Endothelial cell of umbilical vein (primary cell): ENCODE measurements at regions not wholly inside any gene's neighbourhood (a gene's known extent, or its start where the extent isn't known, plus 50 kb on each side); places are given as distances from the start of the nearest gene placed in this dataset.

Experiments used
- BruUV-seq: library from RNA; stranded (reverse); fragments of 400-500 nt; replicated peaks from 2 replicates; lab custom pipeline; 2021; lab: Mats Ljungman, UMichigan
- CTCF ChIA-PET: fragments of 300-600, 350-600 bp; sonication (Branson Sonifier 250); formaldehyde crosslinking; loops from one replicate; lab custom pipeline; 2021; ENCODE audit warnings: antibody characterized with exemption, inconsistent platforms; lab: Charles Lee
- POLR2A ChIA-PET: fragments of 300-600, 350-600 bp; sonication (Branson Sonifier 250); formaldehyde crosslinking; loops from one replicate; lab custom pipeline; 2021; ENCODE audit warnings: antibody characterized with exemption, inconsistent platforms; lab: Charles Lee
- DNase-seq: peaks from one replicate; pipeline ENCODE4 v3.0.0-alpha.2; 2011; ENCODE audit warnings: low read depth, low spot score
- FAIRE-seq: peaks from 2 replicates; lab custom pipeline; 2011; peaks lifted over from hg19 to GRCh38; lab: Jason Lieb, UNC
- H2AFZ ChIP-seq: 2 replicates; pipeline ENCODE4 v1.6.0; 2012; ENCODE audit warnings: low read depth, low read length, control low read depth, inconsistent platforms
- H3K27ac ChIP-seq: 2 replicates; pipeline ENCODE4 v1.5.1; 2011; ENCODE audit warnings: low read depth, mild to moderate bottlenecking, control low read depth, low read length, moderate library complexity; ENCODE audit not compliant: insufficient read depth
- H3K27me3 ChIP-seq, 2 experiments: 2 replicates each; pipeline versions ENCODE4 v1.6.0 to v1.6.1; 2011; ENCODE audit warnings: low read length in 2 of 2, mixed read lengths in 1 of 2; ENCODE audit not compliant: control insufficient read depth in 2 of 2, insufficient read depth in 2 of 2
- H3K36me3 ChIP-seq, 2 experiments: 2 replicates in 1 of 2; 3 replicates in 1 of 2; pipeline ENCODE4 v1.5.1; 2011; ENCODE audit warnings: low read length in 2 of 2, mild to moderate bottlenecking in 1 of 2, moderate library complexity in 1 of 2; ENCODE audit not compliant: control insufficient read depth in 2 of 2, insufficient read depth in 2 of 2; ENCODE audit errors: extremely low read depth in 1 of 2
- H3K4me1 ChIP-seq: 3 replicates; pipeline ENCODE4 v1.5.1; 2011; ENCODE audit warnings: mild to moderate bottlenecking, low read length; ENCODE audit not compliant: control insufficient read depth, insufficient read depth; ENCODE audit errors: extremely low read depth
- H3K4me2 ChIP-seq: 2 replicates; pipeline ENCODE4 v1.6.1; 2011; ENCODE audit warnings: low read length, control low read depth, mixed read lengths; ENCODE audit not compliant: insufficient read depth
- H3K4me3 ChIP-seq, 3 experiments: fragments of 200-600 bp in 1 of 3; sonication (generic), shearing (Covaris generic) in 1 of 3; replicated peaks in 1 of 3; 2 replicates each; pipeline ENCODE4 v1.5.1; 2011 to 2016; ENCODE audit warnings: control low read depth in 3 of 3, low read length in 3 of 3, mild to moderate bottlenecking in 2 of 3, inconsistent platforms in 1 of 3, low read depth in 1 of 3, moderate library complexity in 1 of 3; ENCODE audit not compliant: insufficient read depth in 1 of 3
- H3K79me2 ChIP-seq: 2 replicates; pipeline ENCODE4 v1.6.0; 2012; ENCODE audit warnings: low read length, inconsistent platforms; ENCODE audit not compliant: control insufficient read depth, insufficient read depth
- H3K9ac ChIP-seq: replicated peaks from 2 replicates; pipeline ENCODE3; 2011; ENCODE audit warnings: low read length, control low read depth; ENCODE audit not compliant: insufficient read depth; ENCODE audit errors: extremely low read depth
- H3K9me1 ChIP-seq: replicated peaks from 3 replicates; pipeline ENCODE4 v1.6.0; 2011; ENCODE audit warnings: mild to moderate bottlenecking, low read length; ENCODE audit not compliant: control insufficient read depth, insufficient read depth; ENCODE audit errors: extremely low read depth
- H3K9me3 ChIP-seq: replicated peaks from 2 replicates; pipeline ENCODE4 v1.5.1; 2012; ENCODE audit warnings: low read length, inconsistent platforms; ENCODE audit not compliant: control insufficient read depth, insufficient read depth
- H4K20me1 ChIP-seq: replicated peaks from 2 replicates; pipeline ENCODE3; 2011; ENCODE audit warnings: mild to moderate bottlenecking, low read length; ENCODE audit not compliant: control insufficient read depth, insufficient read depth; ENCODE audit errors: extremely low read depth
- EZH2 ChIP-seq: IDR thresholded peaks from 2 replicates; pipeline ENCODE4 v1.6.1; 2012; ENCODE audit warnings: borderline replicate concordance, low read depth, mild to moderate bottlenecking, moderate library complexity, low read length, inconsistent platforms; ENCODE audit not compliant: severe bottlenecking
- FOS ChIP-seq: IDR thresholded peaks from 2 replicates; pipeline ENCODE4 v1.6.1; 2011; ENCODE audit warnings: mild to moderate bottlenecking, low read length, moderate library complexity, borderline replicate concordance; ENCODE audit not compliant: insufficient read depth
- GATA2 ChIP-seq: IDR thresholded peaks from 2 replicates; pipeline ENCODE4 v1.7.0; 2011; ENCODE audit warnings: low read depth, mild to moderate bottlenecking, moderate library complexity, mixed read lengths, low read length; ENCODE audit not compliant: insufficient read length, insufficient read depth
- JUN ChIP-seq: IDR thresholded peaks from 2 replicates; pipeline ENCODE4 v1.6.1; 2011; ENCODE audit warnings: borderline replicate concordance, low read depth; ENCODE audit not compliant: insufficient read length, insufficient read depth
- MYC ChIP-seq: IDR thresholded peaks from one replicate; pipeline ENCODE4 v1.6.1; 2011; ENCODE audit warnings: mild to moderate bottlenecking, low read depth, low read length
- POLR2A ChIP-seq: IDR thresholded peaks from 2 replicates; pipeline ENCODE4 v1.6.1; 2012; ENCODE audit warnings: low read depth, mild to moderate bottlenecking, control low read depth, low read length
- POLR2AphosphoS5 ChIP-seq: IDR thresholded peaks from 2 replicates; pipeline ENCODE4 v1.6.1; 2012; ENCODE audit warnings: low read depth, mild to moderate bottlenecking, control low read depth, low read length, moderate library complexity; ENCODE audit not compliant: insufficient read depth
- dilution Hi-C: fragments of 300-500 bp; cut with MboI; formaldehyde crosslinking; loops from one replicate; pipeline ENCODE4 v1.15.0; 2019; ENCODE audit warnings: low sequenced_read_pairs; ENCODE audit not compliant: extremely low pct_ligation_motif_present
- intact Hi-C: fragments of 100-400 bp; cut with micrococcal nuclease; formaldehyde crosslinking; loops from one replicate; pipeline ENCODE4 v1.10.0; 2022
- TF ChIP-seq, protein P1 (sequence below): IDR thresholded peaks from 2 replicates; pipeline ENCODE4 v1.6.1; 2011; ENCODE audit not compliant: insufficient read depth, insufficient read length
- TF ChIP-seq, protein P2 (sequence below), 2 donors: IDR thresholded peaks; 1 replicate in 1 of 2; 2 replicates in 1 of 2; pipeline ENCODE4 v1.5.1; 2011; ENCODE audit warnings: low read length in 2 of 2, mild to moderate bottlenecking in 2 of 2, moderate library complexity in 2 of 2, control low read depth in 1 of 2, inconsistent platforms in 1 of 2, low read depth in 1 of 2; ENCODE audit not compliant: insufficient read depth in 1 of 2; ENCODE audit errors: extremely low read depth in 1 of 2

DNA sequence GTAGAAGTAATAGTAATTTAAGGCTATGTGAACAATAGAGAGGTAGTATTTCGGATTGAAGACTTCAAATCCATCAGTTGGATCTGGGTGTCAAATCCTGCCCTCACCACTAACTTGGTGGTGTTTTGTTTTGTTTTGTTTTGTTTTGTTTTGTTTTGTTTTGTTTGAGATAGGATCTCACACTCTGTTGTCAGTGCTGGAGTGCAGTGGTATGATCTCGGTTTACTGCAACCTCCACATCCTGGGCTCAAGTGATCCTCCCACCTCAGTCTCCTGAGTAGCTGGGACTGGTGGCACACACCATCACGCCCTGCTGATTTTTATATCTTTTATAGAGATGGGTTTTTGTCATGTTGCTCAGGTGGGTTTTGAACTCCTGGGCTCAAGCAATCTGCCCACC lies 129.4 kb upstream of the ZNF217 start:
- no TSS peak for BruUV-seq
- dilution Hi-C loops: no loop called here
- POLR2A ChIA-PET: no interaction called here

More for the DNA sequence above, 129.4 kb upstream of the ZNF217 start:
- H3K27ac ChIP-seq: no peak overlapping the region
- FAIRE-seq: no peak
- CTCF ChIA-PET: interaction anchor here (0.8 kb wide), 1 partner anchor 14 kb away, joined by 4 read pairs; no protein-coding TSS in a partner anchor
- no peaks in the 10 kb centered on the region for H3K27me3 ChIP-seq
- H3K9me1 ChIP-seq: no peaks in the 10 kb centered on the region
- no peak overlapping the region for H3K4me2 ChIP-seq
- DNase-seq: no peak
- H3K4me3 ChIP-seq: no peak overlapping the region
- no peaks in the 10 kb centered on the region for H3K36me3 ChIP-seq
- H3K4me1 ChIP-seq: peaks cover 23% of the 10 kb centered on the region
- no peak overlapping the region for H2AFZ ChIP-seq
- no peak overlapping the region for H3K9ac ChIP-seq
- TF ChIP-seq JUN (no peak), POLR2AphosphoS5 (no peak), EZH2 (no peak), GATA2 (no peak), POLR2A (no peak), FOS (no peak), MYC (no peak)
- TF ChIP-seq, protein P1, sequence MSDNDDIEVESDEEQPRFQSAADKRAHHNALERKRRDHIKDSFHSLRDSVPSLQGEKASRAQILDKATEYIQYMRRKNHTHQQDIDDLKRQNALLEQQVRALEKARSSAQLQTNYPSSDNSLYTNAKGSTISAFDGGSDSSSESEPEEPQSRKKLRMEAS: no peak
- TF ChIP-seq, protein P2, sequence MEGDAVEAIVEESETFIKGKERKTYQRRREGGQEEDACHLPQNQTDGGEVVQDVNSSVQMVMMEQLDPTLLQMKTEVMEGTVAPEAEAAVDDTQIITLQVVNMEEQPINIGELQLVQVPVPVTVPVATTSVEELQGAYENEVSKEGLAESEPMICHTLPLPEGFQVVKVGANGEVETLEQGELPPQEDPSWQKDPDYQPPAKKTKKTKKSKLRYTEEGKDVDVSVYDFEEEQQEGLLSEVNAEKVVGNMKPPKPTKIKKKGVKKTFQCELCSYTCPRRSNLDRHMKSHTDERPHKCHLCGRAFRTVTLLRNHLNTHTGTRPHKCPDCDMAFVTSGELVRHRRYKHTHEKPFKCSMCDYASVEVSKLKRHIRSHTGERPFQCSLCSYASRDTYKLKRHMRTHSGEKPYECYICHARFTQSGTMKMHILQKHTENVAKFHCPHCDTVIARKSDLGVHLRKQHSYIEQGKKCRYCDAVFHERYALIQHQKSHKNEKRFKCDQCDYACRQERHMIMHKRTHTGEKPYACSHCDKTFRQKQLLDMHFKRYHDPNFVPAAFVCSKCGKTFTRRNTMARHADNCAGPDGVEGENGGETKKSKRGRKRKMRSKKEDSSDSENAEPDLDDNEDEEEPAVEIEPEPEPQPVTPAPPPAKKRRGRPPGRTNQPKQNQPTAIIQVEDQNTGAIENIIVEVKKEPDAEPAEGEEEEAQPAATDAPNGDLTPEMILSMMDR (IDR thresholded peaks at IDR 0.05; ENCODE audit: extremely low read depth in 1 of 2, insufficient read depth in 1 of 2, low read depth in 1 of 2, low read length in 2 of 2): no peak
- intact Hi-C loops: no loop called here
- H3K9me3 ChIP-seq: no peaks in the 10 kb centered on the region
- no peaks in the 10 kb centered on the region for H3K79me2 ChIP-seq
- no peaks in the 10 kb centered on the region for H4K20me1 ChIP-seq
